ENCODE measurements at regions not wholly inside any gene's neighbourhood (a gene's known extent, or its start where the extent isn't known, plus 50 kb on each side); places are given as distances from the start of the nearest gene placed in this dataset.

- TF ChIP-seq ATF4 (CRISPR knock-in tag; IDR thresholded peaks at IDR 0.05): no peak
- no peak for TF ChIP-seq CCAR2 (IDR thresholded peaks at IDR 0.05; ENCODE audit: low read depth, low read length)
These were observed 777.7 kb downstream of the GBE1 start (continued) for GRCh38 chr3:80983753-80984152.

- Histone ChIP-seq H4K20me1 (replicated peaks; ENCODE audit: control insufficient read depth, insufficient read depth, low read length) (no peaks in the 10 kb centered on the region), H3K36me3 (ENCODE audit: control insufficient read depth, insufficient read depth, low read length) (no peaks in the 10 kb centered on the region), H3K9me1 (ENCODE audit: control insufficient read depth, insufficient read depth, low read length) (no peaks in the 10 kb centered on the region), H3K79me2 (ENCODE audit: control insufficient read depth, insufficient read depth, low read length) (no peaks in the 10 kb centered on the region), H3K27ac (ENCODE audit: extremely low read depth, low read depth, low read length) (no peak overlapping the region), H3K4me3 (no peak overlapping the region), H3K9me3 (replicated peaks; ENCODE audit: control insufficient read depth, insufficient read depth, low read depth, low read length) (no peaks in the 10 kb centered on the region), H2AFZ (ENCODE audit: low read depth, low read length) (no peak overlapping the region), H3K9ac (ENCODE audit: insufficient read depth in 1 of 2, low read depth in 2 of 2, low read length in 2 of 2) (no peak overlapping the region), H3K4me1 (replicated peaks in 1 of 2; ENCODE audit: control insufficient read depth in 2 of 2, insufficient read depth in 2 of 2, low read length in 2 of 2) (no peaks in the 10 kb centered on the region), H3K4me2 (ENCODE audit: insufficient read depth, low read length) (no peak overlapping the region), H3K27me3 (ENCODE audit: control insufficient read depth in 2 of 2, insufficient read depth in 2 of 2, low read length in 2 of 2) (no peaks in the 10 kb centered on the region)
- FAIRE-seq (no peak), DNase-seq (ENCODE audit: extremely low read depth in 1 of 4, low spot score in 3 of 4) (no peak), ATAC-seq (no peak)
- 0% methylated on average over 4 of the region's 4 CpGs for WGBS (ENCODE audit: insufficient coverage, low coverage, missing lambda C conversion rate)
- in situ Hi-C loops (cut with MboI) (no loop called here), intact Hi-C loops (cut with micrococcal nuclease) (no loop called here)
- POLR2A ChIA-PET: no interaction called here
- CTCF ChIA-PET (ENCODE audit: low intra/inter-chr PET ratio): no interaction called here
- TF ChIP-seq ARHGAP35 (IDR thresholded peaks at IDR 0.05; ENCODE audit: partially characterized antibody) (no peak), CREB3L1 (IDR thresholded peaks at IDR 0.05; ENCODE audit: borderline replicate concordance, low read depth) (no peak), ZNF175 (CRISPR knock-in tag; IDR thresholded peaks at IDR 0.05; ENCODE audit: low read depth) (no peak), KHSRP (IDR thresholded peaks at IDR 0.05) (no peak), HNRNPK (IDR thresholded peaks at IDR 0.05; ENCODE audit: low read depth, low read length, poor library complexity, severe bottlenecking) (no peak), ZNF253 (CRISPR knock-in tag; conservative IDR thresholded peaks at IDR 0.05) (no peak), ZBTB43 (CRISPR knock-in tag; IDR thresholded peaks at IDR 0.05) (no peak), ARID2 (IDR thresholded peaks at IDR 0.05) (no peak), ZNF655 (CRISPR knock-in tag; IDR thresholded peaks at IDR 0.05) (no peak)
- no TSS peak for BruUV-seq (replicated peaks)
These were observed 783.1 kb downstream of the GBE1 start for GRCh38 chr3:80978216-80978969.

Data from K562 (cell line).